ENCODE measurements at regions not wholly inside any gene's neighbourhood (a gene's known extent, or its start where the extent isn't known, plus 50 kb on each side); places are given as distances from the start of the nearest gene placed in this dataset.

DNA sequence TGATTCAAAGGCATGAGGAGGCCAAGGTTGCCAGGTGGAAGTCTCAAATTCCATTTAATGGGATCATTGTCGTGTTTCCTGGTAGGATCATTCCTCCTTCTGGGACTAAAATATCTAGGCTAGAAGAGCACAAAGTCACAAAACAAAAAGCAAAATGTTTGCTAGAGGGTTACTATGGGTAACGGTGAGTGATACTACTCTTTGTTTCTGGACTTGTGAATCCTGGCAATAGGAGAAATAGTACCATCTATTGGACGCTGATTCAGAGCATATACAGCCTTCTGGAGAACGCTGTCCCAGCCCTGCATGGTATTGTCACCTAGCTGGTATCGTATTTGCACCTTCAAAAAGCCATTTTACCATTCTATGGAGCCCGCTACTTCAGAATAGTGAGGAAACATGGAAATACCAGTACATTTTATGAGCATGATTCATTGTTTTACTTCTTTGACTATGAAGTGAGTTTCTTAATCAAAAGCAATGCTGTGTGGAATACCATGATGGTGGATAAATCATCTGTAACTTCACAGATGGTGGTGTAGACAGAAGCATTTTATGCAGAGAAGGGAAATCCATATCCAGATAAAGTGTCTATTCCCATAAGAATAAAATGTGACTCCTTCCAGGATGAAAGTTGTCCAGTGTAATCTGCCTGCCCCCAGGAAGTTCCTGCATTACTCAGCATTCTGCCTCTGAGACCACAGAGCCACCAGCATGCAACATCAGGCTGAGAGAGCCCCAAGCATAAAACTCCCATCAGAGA, 361.0 kb downstream of the ETV1 start:
- TF ChIP-seq, protein P1, sequence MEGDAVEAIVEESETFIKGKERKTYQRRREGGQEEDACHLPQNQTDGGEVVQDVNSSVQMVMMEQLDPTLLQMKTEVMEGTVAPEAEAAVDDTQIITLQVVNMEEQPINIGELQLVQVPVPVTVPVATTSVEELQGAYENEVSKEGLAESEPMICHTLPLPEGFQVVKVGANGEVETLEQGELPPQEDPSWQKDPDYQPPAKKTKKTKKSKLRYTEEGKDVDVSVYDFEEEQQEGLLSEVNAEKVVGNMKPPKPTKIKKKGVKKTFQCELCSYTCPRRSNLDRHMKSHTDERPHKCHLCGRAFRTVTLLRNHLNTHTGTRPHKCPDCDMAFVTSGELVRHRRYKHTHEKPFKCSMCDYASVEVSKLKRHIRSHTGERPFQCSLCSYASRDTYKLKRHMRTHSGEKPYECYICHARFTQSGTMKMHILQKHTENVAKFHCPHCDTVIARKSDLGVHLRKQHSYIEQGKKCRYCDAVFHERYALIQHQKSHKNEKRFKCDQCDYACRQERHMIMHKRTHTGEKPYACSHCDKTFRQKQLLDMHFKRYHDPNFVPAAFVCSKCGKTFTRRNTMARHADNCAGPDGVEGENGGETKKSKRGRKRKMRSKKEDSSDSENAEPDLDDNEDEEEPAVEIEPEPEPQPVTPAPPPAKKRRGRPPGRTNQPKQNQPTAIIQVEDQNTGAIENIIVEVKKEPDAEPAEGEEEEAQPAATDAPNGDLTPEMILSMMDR (IDR thresholded peaks at IDR 0.05), result no peak
- TF ChIP-seq POLR2A (IDR thresholded peaks at IDR 0.05), result no peak
